Stimulated activated CD8-positive, alpha-beta memory T cell treated with anti-CD3 and anti-CD28 coated beads, Interleukin-2, amount 100 ng/mL, for 1 hour (primary cell): ENCODE measurements at regions not wholly inside any gene's neighbourhood (a gene's known extent, or its start where the extent isn't known, plus 50 kb on each side); places are given as distances from the start of the nearest gene placed in this dataset.
"Not testable (repeated sequence)": the region's sequence is repeated elsewhere in the genome, so short reads cannot be mapped to it uniquely, and the experiment has no call there.

Experiments
- DNase-seq, 2 donors: peaks; one replicate each; pipeline ENCODE4 v3.0.0-alpha.2; 2020; ENCODE audit warnings: low read depth in 2 of 2

DNA sequence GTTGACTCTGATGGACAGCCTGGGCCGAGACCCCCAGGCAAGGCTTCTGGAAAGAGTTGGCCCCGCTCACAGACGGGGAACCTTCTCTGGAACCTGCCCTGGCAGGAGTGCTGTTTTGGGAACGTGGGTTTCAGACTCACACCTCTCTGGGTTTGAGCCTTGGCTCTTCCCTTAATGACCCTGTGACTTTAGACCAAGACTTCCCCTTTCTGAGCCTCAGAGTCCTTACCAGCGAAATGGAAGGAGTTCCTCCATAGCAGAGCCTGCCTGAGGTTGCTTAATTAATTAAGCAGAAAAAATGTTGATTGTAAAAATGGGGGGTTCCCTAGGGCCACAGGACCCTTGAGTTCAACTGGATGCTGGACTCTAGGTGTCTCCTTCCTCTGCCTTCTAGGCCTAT lies 408.2 kb downstream of the SEC14L1 start:
- DNase-seq: no peak

DNA sequence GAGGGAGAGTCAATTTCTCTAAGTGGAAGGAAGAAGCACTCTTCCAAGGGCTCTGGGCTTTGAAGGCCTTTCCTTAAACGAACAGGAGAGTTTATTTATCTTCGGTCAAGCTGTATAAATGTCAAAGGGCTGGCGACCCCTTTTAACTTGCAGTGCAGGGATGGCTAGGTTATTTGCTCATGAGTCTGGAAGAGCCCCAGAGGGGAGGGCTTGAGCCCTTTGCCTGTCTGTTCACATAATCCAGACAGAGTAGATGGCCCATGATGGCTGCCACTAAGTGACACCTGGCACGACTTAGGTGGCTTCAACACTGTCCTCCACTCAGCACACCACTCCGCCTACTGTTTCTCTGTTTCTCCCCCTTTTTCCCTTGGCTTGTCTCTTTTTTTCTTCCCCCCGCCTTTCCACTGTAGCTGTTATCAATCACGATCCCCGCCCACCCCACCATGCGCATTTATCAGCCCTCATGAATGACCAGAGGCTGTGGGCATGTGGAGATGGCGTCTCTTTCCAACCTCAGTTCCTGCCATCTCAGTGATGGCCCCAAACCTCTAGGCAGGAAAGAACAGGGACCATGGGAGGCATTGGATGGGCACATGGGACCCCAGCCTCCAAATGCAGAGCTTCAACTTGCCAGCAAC lies 408.7 kb upstream of the TNRC6C start:
- DNase-seq: no peak

DNA sequence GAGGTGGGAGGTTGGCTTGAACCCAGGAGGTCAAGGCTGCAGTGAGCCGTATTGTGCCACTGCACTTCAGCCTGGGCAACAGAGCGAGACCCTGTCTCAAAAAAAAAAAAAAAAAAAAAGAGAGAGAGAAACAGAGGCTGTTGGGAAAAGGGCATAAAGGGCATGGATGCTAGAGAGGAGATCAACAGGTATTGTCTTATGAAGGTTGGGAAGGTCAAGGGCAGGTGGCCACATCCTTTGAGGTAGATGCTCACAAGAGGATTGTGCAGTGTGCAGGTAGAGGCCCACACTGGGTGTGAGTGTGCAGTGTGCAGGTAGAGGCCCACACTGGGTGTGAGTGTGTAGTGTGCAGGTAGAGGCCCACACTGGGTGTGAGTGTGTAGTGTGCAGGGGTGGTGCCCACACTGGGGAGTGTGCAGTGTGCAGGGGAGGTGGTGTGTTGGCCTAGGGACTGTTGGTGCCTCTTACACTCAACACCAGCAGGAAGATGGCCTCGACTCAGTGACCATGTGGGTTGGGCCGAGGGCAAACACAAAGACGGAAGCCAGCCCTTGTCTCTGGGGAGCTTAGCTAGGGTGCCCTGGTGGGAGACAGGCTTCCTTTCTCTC lies 404.9 kb upstream of the TNRC6C start:
- DNase-seq: no peak

DNA sequence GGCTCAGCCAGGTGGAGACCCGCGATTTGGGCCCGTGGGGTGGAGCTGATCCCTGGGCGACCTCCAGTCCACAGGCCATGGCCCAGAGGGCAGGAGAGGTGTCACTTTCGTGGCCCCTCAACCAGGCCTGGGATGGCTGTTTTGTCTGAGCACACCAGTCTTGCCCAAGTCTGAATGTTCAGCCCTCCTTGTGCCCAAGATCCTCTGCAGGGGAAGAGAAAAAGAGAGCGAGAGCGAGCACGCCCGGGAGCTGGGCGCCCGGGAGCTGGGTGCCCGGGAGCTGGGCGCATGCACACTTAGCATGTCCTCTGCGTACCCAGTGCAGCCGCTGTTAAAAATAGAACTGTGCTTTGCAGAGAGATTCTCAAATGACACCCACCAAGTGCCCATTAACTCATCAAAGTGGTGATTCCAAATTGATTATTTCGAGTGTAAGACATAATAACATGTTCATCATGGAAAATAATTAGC lies 403.3 kb upstream of the TNRC6C start:
- no peak for DNase-seq

DNA sequence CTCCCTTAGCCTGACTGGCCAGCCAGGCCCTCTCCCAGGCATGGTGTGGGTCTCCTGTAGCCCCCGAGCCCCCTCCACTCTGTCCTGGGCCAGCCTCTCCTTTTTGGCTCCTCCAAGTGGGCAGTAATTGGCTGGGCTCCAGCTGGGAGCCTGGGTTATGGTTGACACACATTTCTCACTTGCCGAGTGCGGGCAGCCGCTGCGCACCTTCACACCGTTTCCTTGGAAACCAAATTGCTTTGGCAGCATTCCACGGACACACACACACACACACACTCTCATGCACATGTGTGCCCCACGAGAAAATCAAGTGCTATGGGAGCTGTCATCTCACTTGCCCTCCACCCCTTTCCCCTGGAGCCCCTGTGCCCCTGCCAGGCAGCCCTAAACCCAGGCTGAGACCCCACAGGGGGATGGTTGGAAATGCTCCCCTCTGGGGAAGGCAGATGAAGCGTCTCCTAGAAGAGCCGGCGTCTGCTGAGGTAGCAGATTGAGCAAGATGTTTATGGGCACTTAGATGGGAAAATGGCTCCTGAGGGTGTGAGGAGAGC lies 402.7 kb upstream of the TNRC6C start:
- no peak for DNase-seq

DNA sequence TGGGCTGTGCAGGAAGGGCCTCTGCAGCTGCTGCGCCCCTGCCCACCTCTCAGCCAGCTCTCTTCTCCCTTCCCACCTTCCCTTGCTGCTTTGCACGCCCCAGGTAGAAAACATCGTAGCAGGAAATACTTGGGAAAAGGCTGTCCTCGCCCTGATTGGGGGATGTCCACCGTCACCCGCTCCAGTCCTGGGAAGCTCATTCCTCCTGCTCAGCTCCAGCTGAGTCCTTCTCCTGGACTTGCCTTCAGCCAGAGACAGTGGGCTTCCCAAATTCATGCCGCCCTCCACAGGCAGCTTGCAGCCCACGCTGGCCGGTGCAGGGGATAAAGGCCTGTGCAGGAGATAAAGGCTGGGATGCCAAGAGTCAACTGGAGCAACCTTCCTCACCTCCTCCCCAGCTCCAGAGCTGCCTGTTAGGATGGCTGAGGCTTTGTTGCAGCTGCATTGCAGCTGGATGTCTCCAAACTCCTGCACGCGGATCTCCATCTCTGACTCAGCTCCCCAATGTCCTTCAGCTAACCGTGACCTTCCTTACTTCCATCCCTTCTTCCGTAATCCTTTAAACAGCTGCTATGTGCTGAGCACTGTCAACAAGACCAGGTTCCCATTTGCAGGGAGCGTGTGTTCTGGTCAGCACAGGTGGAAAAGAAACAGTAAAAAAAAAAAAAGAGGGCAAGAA lies 402.0 kb upstream of the TNRC6C start:
- DNase-seq: no peak

DNA sequence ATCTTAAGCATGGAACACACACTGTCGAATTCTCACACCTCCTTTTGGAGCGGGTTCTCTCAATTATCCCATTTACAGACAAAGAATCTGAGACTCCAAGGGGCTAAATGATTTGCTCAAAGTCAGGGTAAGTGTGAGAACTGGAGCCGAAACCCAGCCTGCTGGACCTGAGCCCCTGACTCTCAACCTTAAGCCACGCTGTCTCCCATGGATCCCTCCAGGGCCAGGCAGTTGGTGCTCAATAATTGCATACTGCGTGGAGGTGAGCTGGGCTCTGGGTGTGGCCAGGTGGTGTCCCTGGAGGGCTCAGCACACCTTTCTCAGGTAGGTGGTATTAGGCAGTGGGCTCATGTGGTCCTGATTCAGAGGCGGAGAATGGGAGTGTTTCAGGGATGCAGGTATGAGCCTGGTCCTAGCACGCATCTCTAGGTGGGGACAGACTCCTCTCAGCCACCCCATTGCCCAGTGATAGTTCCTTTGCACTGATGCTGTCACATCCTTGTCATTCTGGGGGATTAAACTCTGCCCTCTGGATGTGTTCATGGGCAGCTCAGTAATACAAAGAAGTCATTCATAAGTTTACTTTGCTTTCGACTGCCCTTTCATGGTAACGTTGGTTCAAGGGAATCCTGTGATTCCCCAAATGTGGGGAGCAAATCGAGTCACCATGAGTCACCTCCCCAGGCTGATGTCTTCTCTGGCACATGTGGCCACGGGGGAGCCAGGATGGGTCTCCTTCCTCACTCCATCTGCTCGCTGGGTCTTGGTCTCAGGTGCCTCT lies 399.5 kb upstream of the TNRC6C start:
- no peak for DNase-seq

DNA sequence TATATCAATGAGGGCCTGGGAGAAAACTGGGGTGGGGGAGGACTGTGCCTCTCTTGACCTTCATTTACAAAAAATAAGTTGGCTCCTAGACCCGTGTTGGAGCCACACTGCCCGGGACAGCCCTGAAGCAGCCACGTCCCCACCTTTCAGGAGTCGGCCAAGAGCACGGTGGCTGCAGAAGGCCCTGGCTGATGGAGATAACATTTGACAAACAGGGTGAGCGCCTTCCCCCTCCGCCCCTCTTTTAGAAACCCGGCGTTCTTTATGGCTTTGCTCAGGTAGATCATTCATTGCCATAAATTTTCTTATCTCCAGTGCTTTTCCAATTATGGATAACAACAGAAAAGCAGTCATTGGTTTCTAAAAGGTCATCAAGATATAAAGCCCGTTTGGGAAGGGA lies 398.1 kb upstream of the TNRC6C start:
- DNase-seq: no peak

DNA sequence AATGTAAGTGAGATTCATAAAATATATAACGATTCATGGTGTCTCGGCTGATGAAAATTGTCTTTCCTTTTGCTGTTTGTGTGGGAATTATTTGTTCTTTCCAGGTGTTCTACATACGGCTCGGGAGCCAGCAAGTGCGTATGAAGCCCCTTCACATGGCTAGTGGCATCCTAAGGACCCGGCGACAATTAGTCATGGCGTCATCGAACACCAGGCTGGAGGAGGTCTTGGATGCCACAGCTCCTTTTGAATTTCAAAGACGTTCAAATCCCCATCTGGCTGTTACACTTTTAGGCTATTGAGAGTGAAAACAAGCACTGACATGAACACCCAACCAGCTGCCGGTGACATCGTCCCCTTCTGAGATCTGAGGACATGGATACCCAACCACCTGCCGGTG lies 397.7 kb upstream of the TNRC6C start:
- no peak for DNase-seq

DNA sequence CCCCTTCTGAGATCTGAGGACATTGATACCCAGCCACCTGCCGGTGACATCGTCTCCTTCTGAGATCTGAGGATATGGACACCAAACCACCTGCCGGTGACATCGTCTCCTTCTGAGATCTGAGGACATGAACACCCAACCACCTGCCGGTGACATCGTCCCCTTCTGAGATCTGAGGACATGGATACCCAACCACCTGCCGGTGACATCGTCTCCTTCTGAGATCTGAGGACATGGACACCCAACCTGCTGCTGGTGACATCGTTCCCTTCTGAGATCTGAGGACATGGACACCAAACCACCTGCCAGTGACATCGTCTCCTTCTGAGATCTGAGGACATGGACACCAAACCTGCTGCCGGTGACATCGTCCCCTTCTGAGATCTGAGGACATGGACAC lies 396.1 kb upstream of the TNRC6C start:
- DNase-seq: not testable (repeated sequence)

DNA sequence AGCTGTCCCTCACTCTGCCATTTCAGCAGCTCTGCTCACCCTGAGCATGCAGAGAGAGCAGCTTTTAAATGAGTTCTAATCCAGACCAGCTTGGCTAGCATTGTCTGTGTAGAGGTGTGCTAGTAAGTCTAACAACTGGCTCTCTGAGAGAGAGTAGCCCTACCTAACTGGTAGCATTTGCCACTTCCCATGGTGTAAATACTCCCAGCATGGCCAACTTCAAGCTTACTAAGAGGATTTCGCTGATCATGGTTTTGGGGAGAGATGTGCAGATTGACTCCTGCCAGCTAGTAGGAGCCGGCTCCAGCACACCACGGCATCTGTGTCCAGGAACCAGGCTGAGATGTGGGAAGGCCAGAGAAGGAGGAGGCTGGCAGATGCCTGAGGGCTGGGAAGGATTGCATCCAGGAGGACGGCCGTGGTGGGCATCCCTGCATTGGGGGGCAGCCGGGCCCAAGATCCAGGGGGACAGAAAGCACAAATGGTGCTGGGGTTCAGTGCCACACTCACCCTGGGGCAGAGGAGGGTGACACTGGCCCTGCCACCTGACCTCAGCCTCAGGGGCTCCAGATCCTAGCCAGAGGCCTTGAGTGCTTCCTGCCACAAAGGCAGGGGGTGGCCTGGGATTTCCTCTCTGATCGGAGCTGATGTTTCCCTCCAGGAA lies 394.9 kb upstream of the TNRC6C start:
- no peak for DNase-seq

DNA sequence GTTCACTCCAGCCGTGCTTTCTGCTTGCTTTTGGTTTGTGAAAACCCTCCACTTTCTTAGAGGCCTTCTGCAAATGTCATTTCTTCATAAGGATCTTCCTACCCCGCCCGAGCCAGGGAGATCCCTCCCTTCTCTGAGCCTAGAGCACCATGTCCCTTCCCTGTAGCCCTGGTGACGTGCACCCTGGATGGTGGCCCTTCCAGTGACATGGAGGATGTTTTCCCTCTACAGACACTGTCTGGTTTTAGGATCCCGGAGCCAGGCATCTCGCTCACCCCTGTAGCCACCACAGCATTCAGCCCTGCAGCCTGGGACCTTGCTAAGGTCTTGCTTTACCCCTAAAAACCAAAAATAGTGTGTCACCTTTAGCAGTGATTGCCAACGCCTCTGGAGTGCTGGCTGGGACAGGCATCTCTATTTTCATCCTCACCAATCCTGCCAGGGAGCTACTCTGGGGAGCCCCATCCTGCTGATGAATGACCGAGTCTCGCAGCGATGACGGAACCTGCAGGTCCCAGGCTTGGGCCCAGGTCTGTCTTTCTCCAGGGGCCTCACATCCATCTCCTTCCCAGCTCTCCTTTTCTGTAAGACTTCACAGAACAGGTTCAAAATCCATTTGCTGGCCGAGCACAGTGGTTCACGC lies 394.1 kb upstream of the TNRC6C start:
- no peak for DNase-seq

DNA sequence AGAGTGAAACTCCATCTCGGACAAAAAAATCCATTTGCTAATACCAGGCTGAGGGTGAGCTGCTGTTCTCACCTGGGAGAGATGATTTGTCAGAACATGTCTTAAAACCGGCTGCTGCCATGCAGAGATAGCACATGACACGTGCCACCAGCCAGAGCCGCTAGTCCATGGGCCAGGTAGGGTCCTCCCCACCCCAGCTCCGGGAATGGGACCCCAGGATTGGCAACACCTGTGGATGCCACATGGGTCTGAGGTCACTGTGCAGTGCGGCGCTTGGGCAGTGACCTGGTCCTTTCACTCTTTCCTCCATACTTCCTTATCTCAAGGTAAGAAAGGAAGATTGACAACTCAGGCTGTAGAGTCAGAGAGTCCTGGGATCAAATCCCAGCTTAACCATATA lies 393.3 kb upstream of the TNRC6C start:
- no peak for DNase-seq

DNA sequence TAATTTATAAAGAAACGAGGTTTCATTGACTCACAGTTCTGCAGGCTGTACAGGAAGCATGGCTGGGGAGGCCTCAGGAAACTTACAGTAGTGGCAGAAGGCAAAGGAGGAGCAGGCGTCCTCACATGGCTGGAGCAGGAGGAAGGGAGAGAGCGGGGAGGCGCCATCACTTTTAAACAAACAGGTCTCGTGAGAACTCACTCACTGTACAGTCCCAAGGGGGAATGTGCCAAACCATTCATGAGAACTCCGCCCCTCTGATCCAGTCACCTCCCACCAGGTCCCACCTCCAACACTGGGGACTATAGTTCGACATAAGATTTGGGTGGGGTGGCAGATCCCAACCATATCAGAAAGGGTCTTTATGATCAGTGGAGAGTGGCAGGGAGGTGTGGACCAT lies 392.4 kb upstream of the TNRC6C start:
- no peak for DNase-seq

DNA sequence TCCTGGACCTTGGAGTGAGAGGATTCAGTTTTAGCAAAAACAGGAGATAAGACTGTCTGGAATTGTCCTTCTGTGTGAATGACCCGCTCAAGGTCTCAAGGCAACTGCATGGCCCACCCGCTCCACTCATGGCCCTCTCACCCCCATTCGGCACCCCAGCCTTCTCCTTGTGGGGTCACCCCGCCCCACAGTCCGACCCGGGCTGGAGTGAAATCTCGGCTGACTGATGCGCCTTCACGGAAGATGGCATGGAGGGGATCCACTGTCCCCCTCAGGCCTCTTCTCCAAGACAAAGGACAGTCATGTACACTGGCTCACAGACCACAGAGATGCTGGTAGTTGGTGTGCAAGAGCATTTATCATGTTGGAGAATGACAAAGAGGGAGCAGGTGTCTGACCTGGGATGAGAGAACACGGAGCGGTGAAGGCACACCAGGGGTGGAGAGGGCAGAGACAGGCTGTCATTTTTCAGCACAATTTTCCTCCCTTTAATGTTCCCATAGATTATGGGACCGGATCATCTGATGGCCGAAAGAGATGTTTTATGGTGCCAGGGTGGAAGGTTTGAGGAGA lies 391.9 kb upstream of the TNRC6C start:
- DNase-seq: no peak

DNA sequence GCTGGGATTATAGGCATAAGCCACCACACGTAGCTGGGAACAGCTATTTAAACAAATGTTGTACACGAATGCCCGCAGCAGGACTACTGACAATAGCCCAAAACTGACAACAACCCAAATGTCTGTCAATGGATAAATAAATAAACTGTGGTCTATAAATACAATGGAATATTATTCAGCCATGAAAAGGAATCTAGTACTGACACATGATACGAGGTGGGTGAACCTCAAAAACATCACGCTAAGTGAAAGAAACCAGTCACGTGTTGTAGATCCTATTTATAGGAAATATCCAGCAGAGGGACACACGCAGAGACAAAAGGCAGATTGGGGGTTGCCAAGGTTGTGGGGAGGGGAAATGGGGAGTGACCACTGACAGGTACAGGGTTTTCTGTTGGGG lies 390.0 kb upstream of the TNRC6C start:
- no peak for DNase-seq

DNA sequence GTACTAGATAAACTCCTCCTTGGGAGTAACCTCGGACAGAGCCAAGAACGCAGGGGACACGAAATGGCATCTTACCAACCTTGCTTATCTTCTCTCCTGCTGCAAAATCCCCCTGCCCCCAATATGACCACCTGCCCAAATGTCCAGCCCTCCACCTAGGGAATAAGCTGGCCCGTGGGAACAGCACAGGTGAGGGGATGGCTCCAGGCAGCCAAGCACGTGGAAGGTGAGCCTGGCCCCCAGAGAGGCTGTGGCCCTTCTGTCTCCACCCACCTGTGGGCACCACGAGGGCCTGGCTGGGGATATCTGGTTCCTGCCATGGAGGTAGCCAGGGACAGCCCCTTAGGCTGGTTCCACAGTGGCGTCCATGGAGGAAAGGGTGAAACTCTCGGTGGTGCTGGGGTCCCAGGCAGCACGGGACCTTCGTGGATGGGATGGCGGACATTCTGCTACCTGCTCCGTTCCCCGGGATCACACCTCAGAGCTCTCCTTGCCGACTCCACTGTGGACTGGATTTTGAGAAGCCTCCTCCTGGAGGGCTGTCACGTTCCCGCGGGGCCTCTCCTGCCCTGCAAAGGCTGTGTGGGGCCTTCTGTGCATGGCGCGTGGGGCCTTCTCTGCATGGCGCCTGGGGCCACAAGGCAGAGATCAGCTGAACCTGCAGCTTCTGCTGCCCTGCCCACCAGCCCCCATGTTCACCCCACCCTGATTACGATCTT lies 388.5 kb upstream of the TNRC6C start:
- no peak for DNase-seq

DNA sequence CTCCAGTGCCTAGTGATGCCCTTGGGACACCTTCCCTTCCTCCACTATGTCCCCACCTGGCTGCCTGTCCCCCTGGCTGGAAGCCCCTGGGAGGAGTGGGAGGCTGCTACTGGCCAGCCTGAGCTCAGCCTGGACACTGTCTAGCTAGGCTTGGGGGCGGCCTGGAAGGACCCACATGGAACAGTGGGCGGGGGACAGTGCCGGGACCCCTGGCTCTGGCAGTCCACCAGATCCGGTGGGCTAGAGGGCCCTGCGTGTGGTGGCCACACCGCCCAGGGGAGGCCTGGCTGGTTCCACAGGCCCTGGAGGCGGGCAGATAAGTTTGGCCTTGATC lies 388.0 kb upstream of the TNRC6C start:
- DNase-seq: no peak

DNA sequence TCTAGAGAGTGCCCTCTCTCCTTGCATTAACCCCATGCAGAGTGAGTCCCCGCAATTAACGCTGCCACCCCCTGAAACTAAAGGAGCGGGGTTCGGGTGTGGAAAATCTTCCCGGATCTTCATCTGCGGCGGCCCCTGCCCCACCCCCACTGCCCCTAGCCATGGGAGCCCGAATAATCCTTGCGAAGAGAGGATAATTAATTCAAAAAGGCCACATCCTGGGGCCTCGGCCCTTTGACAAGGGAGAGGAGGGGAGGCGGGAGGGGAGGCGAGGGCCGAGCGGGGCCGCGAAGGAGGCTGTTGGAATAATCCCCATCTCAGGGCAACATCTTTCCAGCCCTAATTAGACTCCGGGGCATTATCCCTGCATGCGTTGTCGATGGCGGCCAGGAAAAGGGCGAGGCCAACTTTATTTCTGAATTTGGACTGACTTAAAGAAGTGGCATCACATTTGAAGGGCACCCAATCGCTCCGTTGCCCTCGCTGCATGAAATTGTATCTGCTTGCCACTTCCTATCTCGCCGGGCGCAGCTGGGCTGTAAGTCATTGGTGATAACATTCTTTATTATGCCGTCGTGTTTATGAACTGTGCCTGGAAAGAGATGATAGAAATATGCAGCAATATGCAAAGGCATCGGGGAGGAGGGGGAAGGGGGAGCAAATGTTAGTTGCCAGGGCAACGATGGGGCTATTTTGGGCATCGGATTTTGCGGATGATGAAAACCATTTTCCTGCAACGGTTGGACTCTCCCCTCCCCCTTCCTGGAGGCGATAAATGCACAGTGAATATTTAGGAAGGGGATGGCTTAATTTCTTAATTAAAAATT lies 387.1 kb upstream of the TNRC6C start:
- no peak for DNase-seq
